GM12874 (cell line): ENCODE measurements at regions not wholly inside any gene's neighbourhood (a gene's known extent, or its start where the extent isn't known, plus 50 kb on each side); places are given as distances from the start of the nearest gene placed in this dataset.

ENCODE experiments used
- TF ChIP-seq, protein P1 (sequence below): IDR thresholded peaks from 2 replicates; pipeline ENCODE4 v1.5.1; 2011; ENCODE audit warnings: low read depth, mild to moderate bottlenecking, control low read depth, low read length, moderate library complexity; ENCODE audit not compliant: insufficient read depth

GRCh38 chr5:68657055-68657961 is 436.5 kb upstream of the SLC30A5 start:
- TF ChIP-seq, protein P1, sequence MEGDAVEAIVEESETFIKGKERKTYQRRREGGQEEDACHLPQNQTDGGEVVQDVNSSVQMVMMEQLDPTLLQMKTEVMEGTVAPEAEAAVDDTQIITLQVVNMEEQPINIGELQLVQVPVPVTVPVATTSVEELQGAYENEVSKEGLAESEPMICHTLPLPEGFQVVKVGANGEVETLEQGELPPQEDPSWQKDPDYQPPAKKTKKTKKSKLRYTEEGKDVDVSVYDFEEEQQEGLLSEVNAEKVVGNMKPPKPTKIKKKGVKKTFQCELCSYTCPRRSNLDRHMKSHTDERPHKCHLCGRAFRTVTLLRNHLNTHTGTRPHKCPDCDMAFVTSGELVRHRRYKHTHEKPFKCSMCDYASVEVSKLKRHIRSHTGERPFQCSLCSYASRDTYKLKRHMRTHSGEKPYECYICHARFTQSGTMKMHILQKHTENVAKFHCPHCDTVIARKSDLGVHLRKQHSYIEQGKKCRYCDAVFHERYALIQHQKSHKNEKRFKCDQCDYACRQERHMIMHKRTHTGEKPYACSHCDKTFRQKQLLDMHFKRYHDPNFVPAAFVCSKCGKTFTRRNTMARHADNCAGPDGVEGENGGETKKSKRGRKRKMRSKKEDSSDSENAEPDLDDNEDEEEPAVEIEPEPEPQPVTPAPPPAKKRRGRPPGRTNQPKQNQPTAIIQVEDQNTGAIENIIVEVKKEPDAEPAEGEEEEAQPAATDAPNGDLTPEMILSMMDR, result no peak

DNA sequence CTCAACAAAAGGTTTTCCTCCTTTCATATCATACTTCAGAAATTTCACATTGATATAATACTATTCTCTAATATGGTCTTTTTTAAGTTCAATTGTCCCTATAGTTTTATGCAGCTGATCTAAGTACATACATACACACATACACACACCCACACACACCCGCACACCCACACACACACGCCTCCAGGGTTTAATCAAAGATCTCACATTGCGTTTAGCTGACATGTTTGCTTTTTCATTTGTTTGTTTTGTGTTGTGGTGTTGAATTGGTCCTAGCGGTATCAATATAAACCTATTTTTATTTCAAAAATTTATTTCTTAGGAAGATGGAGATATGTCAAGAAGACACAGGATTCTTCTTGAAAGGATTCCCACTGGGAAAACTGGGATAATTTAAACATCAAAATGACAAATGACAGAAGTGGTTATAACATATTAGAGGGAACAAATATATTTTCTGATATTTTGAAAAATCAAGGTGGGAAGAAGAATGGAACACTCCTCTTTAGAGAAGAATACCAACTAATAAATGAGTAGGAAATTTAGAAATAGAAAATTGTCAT is 434.9 kb upstream of the SLC30A5 start:
- TF ChIP-seq, protein P1, result no peak

GRCh38 chr5:68659881-68660280 is 433.9 kb upstream of the SLC30A5 start:
- TF ChIP-seq, protein P1, result no peak

GRCh38 chr5:68661237-68661636 is 432.6 kb upstream of the SLC30A5 start:
- TF ChIP-seq, protein P1, result peak; percentile 55

DNA sequence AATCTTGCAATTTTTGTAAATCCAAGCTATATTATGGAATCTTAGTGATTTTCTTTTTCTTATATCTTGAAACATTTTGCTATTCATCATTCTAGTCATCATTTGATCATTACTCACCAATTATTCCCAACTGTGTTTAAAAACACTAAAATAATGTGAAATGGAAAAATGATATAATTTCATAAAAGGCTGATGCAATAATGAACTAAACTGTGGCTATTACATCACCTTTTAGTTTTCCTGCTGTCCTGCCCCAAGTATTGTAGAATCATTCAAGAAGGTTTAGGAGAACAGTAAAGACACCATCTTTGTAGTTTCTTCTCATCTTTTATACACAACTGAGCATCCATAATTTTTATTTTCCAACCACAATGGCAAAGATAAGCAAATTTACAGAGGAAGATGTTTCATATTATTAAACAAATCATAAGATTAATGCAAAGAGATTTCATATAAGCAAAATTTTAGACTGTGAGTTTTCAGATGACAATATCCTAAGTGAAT is 431.0 kb upstream of the SLC30A5 start:
- TF ChIP-seq, protein P1, result no peak

DNA sequence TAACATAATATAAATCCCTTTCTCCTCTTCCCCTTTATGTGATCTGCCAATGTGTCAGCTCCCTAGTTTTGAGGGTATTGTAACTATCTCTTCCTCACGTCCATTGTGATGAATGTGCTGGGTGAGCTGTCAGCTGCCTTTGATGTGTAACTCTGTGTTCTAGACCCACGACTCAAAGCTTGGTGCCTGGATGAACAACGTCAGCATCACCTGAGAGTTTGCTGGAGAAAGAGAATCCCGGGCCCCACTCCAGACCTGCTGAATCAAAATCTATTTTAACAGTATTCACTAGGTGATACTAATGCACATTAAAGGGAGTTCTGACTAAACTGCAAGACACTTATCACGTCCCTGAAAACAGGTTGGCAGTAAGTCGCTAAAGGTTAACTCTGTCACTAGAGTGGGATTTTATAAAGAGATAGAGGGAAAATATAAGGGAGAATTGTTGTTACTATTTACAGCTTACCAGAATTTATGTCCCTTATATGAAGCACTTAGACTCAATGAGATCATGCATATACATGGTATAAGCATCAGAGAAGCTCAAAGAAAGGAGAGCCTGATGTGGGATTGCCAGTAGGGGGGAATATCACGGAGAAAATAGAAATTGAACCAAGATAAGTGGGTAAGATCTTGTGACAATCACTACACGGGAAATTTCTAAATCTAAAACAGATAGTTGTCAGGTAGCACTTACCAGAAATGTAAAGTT is 423.8 kb upstream of the SLC30A5 start:
- TF ChIP-seq, protein P1, result no peak
